Brain microvascular endothelial cell (primary cell): ENCODE measurements at regions not wholly inside any gene's neighbourhood (a gene's known extent, or its start where the extent isn't known, plus 50 kb on each side); places are given as distances from the start of the nearest gene placed in this dataset.

Experiments
- DNase-seq: peaks from one replicate; pipeline ENCODE4 v3.0.0-alpha.2; 2020
- H3K27ac ChIP-seq: fragments of 250-450 bp; sonication (Bioruptor Pico); 2 replicates; pipeline ENCODE4 v1.5.1; 2020; ENCODE audit warnings: mild to moderate bottlenecking, moderate library complexity
- H3K27me3 ChIP-seq: fragments of 250-450 bp; sonication (Bioruptor Pico); replicated peaks from 2 replicates; pipeline ENCODE4 v1.5.1; 2020; ENCODE audit warnings: mild to moderate bottlenecking
- H3K36me3 ChIP-seq: fragments of 250-450 bp; sonication (Bioruptor Pico); replicated peaks from 2 replicates; pipeline ENCODE4 v1.5.1; 2020; ENCODE audit warnings: mild to moderate bottlenecking
- H3K4me3 ChIP-seq: 2 replicates; pipeline ENCODE4 v1.5.1; 2011; ENCODE audit warnings: low read depth, mild to moderate bottlenecking, control low read depth, low read length, moderate library complexity
- CTCF ChIP-seq: IDR thresholded peaks from 2 replicates; pipeline ENCODE4 v1.5.1; 2011; ENCODE audit warnings: low read depth, mild to moderate bottlenecking, moderate library complexity, low read length, control low read depth, inconsistent platforms; ENCODE audit errors: missing control alignments
- in situ Hi-C: cut with HindIII; loops from 2 replicates; pipeline ENCODE4 v1.10.0; 2017; ENCODE audit warnings: low sequenced_read_pairs, low pct_ligation_motif_present

DNA sequence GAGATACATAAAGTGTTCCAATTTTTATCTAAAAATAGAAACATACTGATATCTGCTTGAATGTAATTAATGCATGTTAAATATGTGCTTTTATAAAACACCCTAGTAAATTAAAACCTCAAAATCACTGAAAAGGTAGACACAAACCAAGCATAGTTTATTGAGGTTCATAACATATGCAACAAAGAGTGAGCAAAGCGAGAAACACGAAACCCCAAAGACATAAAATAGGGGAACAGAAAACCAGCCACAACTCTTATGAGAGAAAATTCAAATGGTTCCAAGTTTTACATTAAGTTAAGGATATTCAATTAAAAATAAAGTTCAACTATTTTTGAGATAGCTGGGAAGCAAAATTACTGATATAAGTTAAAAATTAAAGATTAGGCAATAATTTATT, 336.4 kb upstream of the AGA start:
- no peak for TF ChIP-seq CTCF
- no peak overlapping the region for H3K4me3 ChIP-seq
- in situ Hi-C loops = no loop called here
- H3K27me3 ChIP-seq = no peaks in the 10 kb centered on the region
- no peak overlapping the region for H3K27ac ChIP-seq
- H3K36me3 ChIP-seq = no peaks in the 10 kb centered on the region
- DNase-seq = no peak

- TF ChIP-seq CTCF = no peak
- in situ Hi-C loops = no loop called here
- H3K4me3 ChIP-seq = no peak overlapping the region
- no peak overlapping the region for H3K27ac ChIP-seq
- no peaks in the 10 kb centered on the region for H3K27me3 ChIP-seq
- no peak for DNase-seq
- no peaks in the 10 kb centered on the region for H3K36me3 ChIP-seq
Measured at GRCh38 chr4:177785000-177785399, 342.8 kb upstream of the AGA start.

DNA sequence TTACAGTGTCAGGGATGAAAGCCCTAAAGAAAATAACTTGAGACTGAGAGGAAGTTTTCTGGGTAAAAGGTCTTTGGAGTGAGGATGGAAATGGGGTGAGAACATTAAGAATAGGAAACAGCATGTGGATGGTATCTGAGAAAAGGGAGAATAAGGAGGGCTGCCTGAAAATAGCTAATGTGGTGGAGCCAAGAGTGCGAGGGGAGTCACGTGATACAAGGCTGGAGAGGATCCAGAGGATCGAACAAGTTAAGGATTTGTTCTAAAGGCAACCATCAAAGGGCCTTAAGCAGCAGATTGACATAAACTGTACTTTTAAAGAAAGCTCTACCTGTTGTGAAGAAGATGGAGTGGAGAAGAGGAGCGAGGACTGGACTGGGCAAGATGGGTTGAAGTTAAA, 347.4 kb upstream of the AGA start:
- Histone ChIP-seq H3K4me3 (no peak overlapping the region), H3K27me3 (no peaks in the 10 kb centered on the region), H3K27ac (no peak overlapping the region), H3K36me3 (no peaks in the 10 kb centered on the region)
- no peak for TF ChIP-seq CTCF
- in situ Hi-C loops = no loop called here
- no peak for DNase-seq

DNA sequence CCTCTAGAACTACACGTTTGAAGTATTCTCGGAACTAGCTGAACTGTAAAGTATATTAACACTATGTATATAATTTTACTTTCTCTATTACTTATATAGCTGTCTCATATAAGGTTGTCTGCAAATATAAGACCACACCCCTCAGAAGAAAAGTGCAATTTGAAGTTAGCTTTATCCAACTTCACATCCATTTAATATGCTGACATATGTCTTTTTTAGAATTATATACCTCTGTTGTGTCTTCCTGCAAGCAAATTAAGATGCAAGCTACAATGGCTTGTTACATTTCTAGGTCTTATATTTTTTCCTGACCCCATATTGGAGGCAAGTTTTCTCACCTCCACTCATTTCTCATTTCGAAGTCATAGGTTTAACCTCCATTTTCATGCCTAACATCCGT, 349.0 kb upstream of the AGA start:
- no peak for DNase-seq
- Histone ChIP-seq H3K27me3 (no peaks in the 10 kb centered on the region), H3K27ac (no peak overlapping the region), H3K4me3 (no peak overlapping the region), H3K36me3 (no peaks in the 10 kb centered on the region)
- TF ChIP-seq CTCF = no peak
- in situ Hi-C loops = no loop called here

- in situ Hi-C loops = no loop called here
- no peaks in the 10 kb centered on the region for H3K27me3 ChIP-seq
- DNase-seq = no peak
- H3K4me3 ChIP-seq = no peak overlapping the region
- H3K27ac ChIP-seq = no peak overlapping the region
- H3K36me3 ChIP-seq = no peaks in the 10 kb centered on the region
- TF ChIP-seq CTCF = no peak
Measured at GRCh38 chr4:177796841-177797240, 354.6 kb upstream of the AGA start.

GRCh38 chr4:177798161-177798560, 355.9 kb upstream of the AGA start:
- DNase-seq = no peak
- TF ChIP-seq CTCF = no peak
- no peak overlapping the region for H3K4me3 ChIP-seq
- no peaks in the 10 kb centered on the region for H3K36me3 ChIP-seq
- H3K27me3 ChIP-seq = no peaks in the 10 kb centered on the region
- in situ Hi-C loops = no loop called here
- H3K27ac ChIP-seq = no peak overlapping the region
